ENCODE measurements at regions not wholly inside any gene's neighbourhood (a gene's known extent, or its start where the extent isn't known, plus 50 kb on each side); places are given as distances from the start of the nearest gene placed in this dataset.

DNA sequence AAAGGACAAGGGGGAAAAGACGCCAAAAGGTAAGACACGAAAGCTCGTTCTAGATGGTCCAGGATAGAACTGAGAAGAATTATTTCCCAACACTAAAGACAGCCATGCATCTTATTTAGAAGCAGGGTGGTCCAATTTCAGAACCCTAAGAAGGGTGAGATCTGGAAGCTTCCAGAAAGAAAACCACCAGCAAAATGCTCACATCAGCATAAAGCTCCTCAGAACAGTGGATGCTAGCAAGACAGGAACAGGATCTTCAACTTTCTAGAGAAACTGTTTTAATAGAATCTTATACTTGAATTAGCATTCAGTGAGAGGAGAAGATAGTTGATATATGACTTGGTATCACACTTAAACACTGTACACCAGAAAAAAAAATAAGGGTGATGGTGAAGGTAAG, 101.5 kb downstream of the ZFP64 start:
- H3K4me2 ChIP-seq (ENCODE audit: low read length), result no peak overlapping the region
- H3K36me3 ChIP-seq (ENCODE audit: control insufficient read depth, low read length), result no peaks in the 10 kb centered on the region
- H3K4me1 ChIP-seq (ENCODE audit: control insufficient read depth, low read length), result no peaks in the 10 kb centered on the region
- H3K27ac ChIP-seq (ENCODE audit: low read depth, low read length), result no peak overlapping the region
- no peaks in the 10 kb centered on the region for H3F3A ChIP-seq (ENCODE audit: control insufficient read depth, insufficient read depth)
- H4K20me1 ChIP-seq (ENCODE audit: control insufficient read depth, insufficient read depth, low read depth, low read length), result no peaks in the 10 kb centered on the region
- no peak overlapping the region for H3K4me3 ChIP-seq (ENCODE audit: low read length)
- no peaks in the 10 kb centered on the region for H3K9me2 ChIP-seq (replicated peaks; ENCODE audit: control insufficient read depth, low read length)
- H3K27me3 ChIP-seq (ENCODE audit: control insufficient read depth, low read length), result no peaks in the 10 kb centered on the region
- TF ChIP-seq, protein P1, sequence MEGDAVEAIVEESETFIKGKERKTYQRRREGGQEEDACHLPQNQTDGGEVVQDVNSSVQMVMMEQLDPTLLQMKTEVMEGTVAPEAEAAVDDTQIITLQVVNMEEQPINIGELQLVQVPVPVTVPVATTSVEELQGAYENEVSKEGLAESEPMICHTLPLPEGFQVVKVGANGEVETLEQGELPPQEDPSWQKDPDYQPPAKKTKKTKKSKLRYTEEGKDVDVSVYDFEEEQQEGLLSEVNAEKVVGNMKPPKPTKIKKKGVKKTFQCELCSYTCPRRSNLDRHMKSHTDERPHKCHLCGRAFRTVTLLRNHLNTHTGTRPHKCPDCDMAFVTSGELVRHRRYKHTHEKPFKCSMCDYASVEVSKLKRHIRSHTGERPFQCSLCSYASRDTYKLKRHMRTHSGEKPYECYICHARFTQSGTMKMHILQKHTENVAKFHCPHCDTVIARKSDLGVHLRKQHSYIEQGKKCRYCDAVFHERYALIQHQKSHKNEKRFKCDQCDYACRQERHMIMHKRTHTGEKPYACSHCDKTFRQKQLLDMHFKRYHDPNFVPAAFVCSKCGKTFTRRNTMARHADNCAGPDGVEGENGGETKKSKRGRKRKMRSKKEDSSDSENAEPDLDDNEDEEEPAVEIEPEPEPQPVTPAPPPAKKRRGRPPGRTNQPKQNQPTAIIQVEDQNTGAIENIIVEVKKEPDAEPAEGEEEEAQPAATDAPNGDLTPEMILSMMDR (IDR thresholded peaks at IDR 0.05; ENCODE audit: low read depth, low read length, poor library complexity, severe bottlenecking), result no peak
- no peak for TF ChIP-seq EZH2phosphoT487 (IDR thresholded peaks at IDR 0.05; ENCODE audit: borderline replicate concordance, low read length)
- H3K79me2 ChIP-seq (ENCODE audit: control insufficient read depth, low read length), result no peaks in the 10 kb centered on the region
- H3K9me3 ChIP-seq (ENCODE audit: control insufficient read depth, insufficient read depth, low read length), result peaks cover 18% of the 10 kb centered on the region; the same call in 1 of the 2 replicates

- Histone ChIP-seq H3K27ac (ENCODE audit: low read depth, low read length) (no peak overlapping the region), H3K27me3 (ENCODE audit: control insufficient read depth, low read length) (no peaks in the 10 kb centered on the region), H3K9me2 (replicated peaks; ENCODE audit: control insufficient read depth, low read length) (no peaks in the 10 kb centered on the region), H3K79me2 (ENCODE audit: control insufficient read depth, low read length) (no peaks in the 10 kb centered on the region), H4K20me1 (ENCODE audit: control insufficient read depth, insufficient read depth, low read depth, low read length) (no peaks in the 10 kb centered on the region), H3K4me2 (ENCODE audit: low read length) (no peak overlapping the region), H3F3A (ENCODE audit: control insufficient read depth, insufficient read depth) (no peaks in the 10 kb centered on the region), H3K36me3 (ENCODE audit: control insufficient read depth, low read length) (no peaks in the 10 kb centered on the region), H3K4me3 (ENCODE audit: low read length) (no peak overlapping the region), H3K9me3 (ENCODE audit: control insufficient read depth, insufficient read depth, low read length) (peaks cover 18% of the 10 kb centered on the region; the same call in 1 of the 2 replicates), H3K4me1 (ENCODE audit: control insufficient read depth, low read length) (no peaks in the 10 kb centered on the region)
- TF ChIP-seq EZH2phosphoT487 (IDR thresholded peaks at IDR 0.05; ENCODE audit: borderline replicate concordance, low read length), result no peak
- TF ChIP-seq, protein P1 (IDR thresholded peaks at IDR 0.05; ENCODE audit: low read depth, low read length, poor library complexity, severe bottlenecking), result no peak
Observed at GRCh38 chr20:52087471-52087870, 104.1 kb downstream of the ZFP64 start.

GRCh38 chr20:52086878-52087277, 104.7 kb downstream of the ZFP64 start:
- H3K27me3 ChIP-seq (ENCODE audit: control insufficient read depth, low read length), result no peaks in the 10 kb centered on the region
- no peak overlapping the region for H3K4me3 ChIP-seq (ENCODE audit: low read length)
- H4K20me1 ChIP-seq (ENCODE audit: control insufficient read depth, insufficient read depth, low read depth, low read length), result no peaks in the 10 kb centered on the region
- H3K79me2 ChIP-seq (ENCODE audit: control insufficient read depth, low read length), result no peaks in the 10 kb centered on the region
- no peak overlapping the region for H3K27ac ChIP-seq (ENCODE audit: low read depth, low read length)
- no peaks in the 10 kb centered on the region for H3K4me1 ChIP-seq (ENCODE audit: control insufficient read depth, low read length)
- TF ChIP-seq, protein P1 (IDR thresholded peaks at IDR 0.05; ENCODE audit: low read depth, low read length, poor library complexity, severe bottlenecking), result no peak
- no peak for TF ChIP-seq EZH2phosphoT487 (IDR thresholded peaks at IDR 0.05; ENCODE audit: borderline replicate concordance, low read length)
- no peaks in the 10 kb centered on the region for H3F3A ChIP-seq (ENCODE audit: control insufficient read depth, insufficient read depth)
- H3K4me2 ChIP-seq (ENCODE audit: low read length), result no peak overlapping the region
- no peaks in the 10 kb centered on the region for H3K36me3 ChIP-seq (ENCODE audit: control insufficient read depth, low read length)
- H3K9me2 ChIP-seq (replicated peaks; ENCODE audit: control insufficient read depth, low read length), result no peaks in the 10 kb centered on the region
- peaks cover 18% of the 10 kb centered on the region; the same call in 1 of the 2 replicates for H3K9me3 ChIP-seq (ENCODE audit: control insufficient read depth, insufficient read depth, low read length)
